ENCODE measurements at regions not wholly inside any gene's neighbourhood (a gene's known extent, or its start where the extent isn't known, plus 50 kb on each side); places are given as distances from the start of the nearest gene placed in this dataset.

DNA sequence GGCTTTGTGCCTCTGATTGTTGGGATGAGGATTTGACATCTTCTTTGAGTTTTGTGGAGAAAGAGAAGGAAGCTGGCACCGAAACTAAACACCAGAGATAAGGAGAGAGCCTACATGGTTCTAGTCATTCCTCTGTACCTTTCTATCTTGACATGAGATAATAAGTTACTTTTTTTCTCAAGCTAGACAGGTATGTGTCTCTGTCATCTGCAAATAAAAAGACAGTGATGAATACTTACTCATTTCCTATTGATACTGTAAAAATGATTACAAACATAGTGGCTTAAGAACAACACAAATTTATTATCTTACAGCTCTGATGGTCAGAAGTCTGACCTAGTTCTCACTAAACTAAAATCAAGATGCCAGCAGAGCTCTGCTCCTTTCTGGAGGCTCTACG lies 1391.2 kb downstream of the STIM2 start:
- Histone ChIP-seq H3K4me2 (no peak overlapping the region), H3K79me2 (replicated peaks; ENCODE audit: insufficient read depth) (no peaks in the 10 kb centered on the region), H4K20me1 (replicated peaks; ENCODE audit: insufficient read depth) (no peaks in the 10 kb centered on the region), H3K27ac (ENCODE audit: low read depth) (no peak overlapping the region), H3K27me3 (ENCODE audit: insufficient read depth) (no peaks in the 10 kb centered on the region), H3K4me1 (ENCODE audit: insufficient read depth) (no peaks in the 10 kb centered on the region), H3K4me3 (no peak overlapping the region), H3K36me3 (ENCODE audit: insufficient read depth) (no peaks in the 10 kb centered on the region), H2AFZ (no peak overlapping the region), H3K9me2 (ENCODE audit: insufficient read depth) (0 out of 2 replicates have a peak, but pooled peaks cover 3% of the 10 kb centered on the region), H3F3A (replicated peaks; ENCODE audit: low read depth) (no peaks in the 10 kb centered on the region)
- Mint-ChIP-seq H3K4me1 (no peaks in the 10 kb centered on the region), H3K27me3 (ENCODE audit: insufficient read depth, low read depth, poor library complexity) (peaks cover 1% of the 10 kb centered on the region), H3K27ac (no peak overlapping the region), H3K9me3 (peaks cover 13% of the 10 kb centered on the region; the same call in 2 of the 3 replicates), H3K4me3 (no peak overlapping the region), H3K36me3 (ENCODE audit: low read depth) (no peaks in the 10 kb centered on the region; the same call in 2 of the 3 replicates)
- no peak for ATAC-seq
- DNase-seq (ENCODE audit: low spot score): no peak
- TF ChIP-seq NANOG (IDR thresholded peaks at IDR 0.05; ENCODE audit: borderline replicate concordance) (no peak), ZNF331 (CRISPR knock-in tag; IDR thresholded peaks at IDR 0.05; ENCODE audit: low read depth) (no peak)

DNA sequence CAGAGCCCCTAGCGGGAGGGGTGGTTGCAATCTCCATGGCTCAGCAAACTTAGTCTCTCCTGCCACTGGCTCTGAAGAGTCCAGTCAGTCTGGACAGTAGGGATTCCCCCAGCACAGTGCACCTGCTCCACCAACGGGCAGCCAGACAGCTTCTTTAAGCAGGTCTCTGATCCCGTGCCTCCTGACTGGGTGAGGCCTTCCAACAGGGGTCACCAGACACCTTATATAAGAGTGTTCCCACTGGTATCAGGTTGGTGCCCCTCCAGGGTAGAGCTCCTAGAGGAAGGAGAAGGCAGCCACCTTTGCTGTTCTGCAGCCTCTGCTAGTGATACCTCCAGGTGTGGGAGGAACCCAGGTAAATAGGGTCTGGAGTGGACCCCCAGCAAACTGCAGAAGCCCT lies 1393.4 kb downstream of the STIM2 start:
- no peaks in the 10 kb centered on the region for H4K20me1 ChIP-seq (replicated peaks; ENCODE audit: insufficient read depth)
- DNase-seq (ENCODE audit: low spot score): peak; percentile 6
- TF ChIP-seq CREB1 (CRISPR knock-in tag; IDR thresholded peaks at IDR 0.05; ENCODE audit: low read depth): no peak
- TF ChIP-seq, protein P1, sequence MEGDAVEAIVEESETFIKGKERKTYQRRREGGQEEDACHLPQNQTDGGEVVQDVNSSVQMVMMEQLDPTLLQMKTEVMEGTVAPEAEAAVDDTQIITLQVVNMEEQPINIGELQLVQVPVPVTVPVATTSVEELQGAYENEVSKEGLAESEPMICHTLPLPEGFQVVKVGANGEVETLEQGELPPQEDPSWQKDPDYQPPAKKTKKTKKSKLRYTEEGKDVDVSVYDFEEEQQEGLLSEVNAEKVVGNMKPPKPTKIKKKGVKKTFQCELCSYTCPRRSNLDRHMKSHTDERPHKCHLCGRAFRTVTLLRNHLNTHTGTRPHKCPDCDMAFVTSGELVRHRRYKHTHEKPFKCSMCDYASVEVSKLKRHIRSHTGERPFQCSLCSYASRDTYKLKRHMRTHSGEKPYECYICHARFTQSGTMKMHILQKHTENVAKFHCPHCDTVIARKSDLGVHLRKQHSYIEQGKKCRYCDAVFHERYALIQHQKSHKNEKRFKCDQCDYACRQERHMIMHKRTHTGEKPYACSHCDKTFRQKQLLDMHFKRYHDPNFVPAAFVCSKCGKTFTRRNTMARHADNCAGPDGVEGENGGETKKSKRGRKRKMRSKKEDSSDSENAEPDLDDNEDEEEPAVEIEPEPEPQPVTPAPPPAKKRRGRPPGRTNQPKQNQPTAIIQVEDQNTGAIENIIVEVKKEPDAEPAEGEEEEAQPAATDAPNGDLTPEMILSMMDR (conservative IDR thresholded peaks at IDR 0.05; ENCODE audit: low read depth in 2 of 2): peak in 1 of 2 experiments; percentile 36; a peak in 2 of 4 replicates
- H3K9me2 ChIP-seq (ENCODE audit: insufficient read depth): 0 out of 2 replicates have a peak, but pooled peaks cover 3% of the 10 kb centered on the region
- Mint-ChIP-seq H3K27me3 (ENCODE audit: insufficient read depth, low read depth, poor library complexity) (peaks cover 1% of the 10 kb centered on the region), H3K9me3 (peaks cover 13% of the 10 kb centered on the region; the same call in 2 of the 3 replicates), H3K27ac (no peak overlapping the region), H3K36me3 (ENCODE audit: low read depth) (no peaks in the 10 kb centered on the region; the same call in 2 of the 3 replicates), H3K4me3 (no peak overlapping the region), H3K4me1 (no peaks in the 10 kb centered on the region)
- no peaks in the 10 kb centered on the region for H3F3A ChIP-seq (replicated peaks; ENCODE audit: low read depth)
- H3K4me1 ChIP-seq (ENCODE audit: insufficient read depth): no peaks in the 10 kb centered on the region
- no peak overlapping the region for H2AFZ ChIP-seq
- H3K4me3 ChIP-seq: no peak overlapping the region
- no peak overlapping the region for H3K4me2 ChIP-seq
- no peaks in the 10 kb centered on the region for H3K79me2 ChIP-seq (replicated peaks; ENCODE audit: insufficient read depth)
- no peak for ATAC-seq
- H3K27ac ChIP-seq (ENCODE audit: low read depth): no peak overlapping the region
- no peaks in the 10 kb centered on the region for H3K27me3 ChIP-seq (ENCODE audit: insufficient read depth)
- H3K36me3 ChIP-seq (ENCODE audit: insufficient read depth): no peaks in the 10 kb centered on the region

DNA sequence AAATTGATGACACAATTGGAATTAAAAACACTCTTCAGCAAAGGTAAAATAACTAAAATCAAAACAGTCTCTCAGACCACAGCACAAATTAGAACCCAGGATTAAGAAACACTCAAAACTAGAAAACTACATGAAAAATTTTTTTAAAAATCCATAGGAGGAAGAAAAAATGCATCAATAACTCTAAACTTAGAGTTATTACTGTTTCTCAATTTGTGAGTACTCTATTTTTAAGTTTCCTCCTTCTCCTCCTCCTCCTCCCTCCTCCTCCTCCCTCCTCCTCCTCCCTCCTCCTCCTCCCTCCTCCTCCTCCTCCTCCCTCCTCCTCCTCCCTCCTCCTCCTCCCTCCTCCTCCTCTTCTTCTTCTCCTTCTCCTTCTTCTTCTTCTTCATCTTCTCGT lies 1395.7 kb downstream of the STIM2 start:
- Histone ChIP-seq H3K4me3 (no peak overlapping the region), H3K4me2 (no peak overlapping the region), H4K20me1 (replicated peaks; ENCODE audit: insufficient read depth) (no peaks in the 10 kb centered on the region), H3K4me1 (ENCODE audit: insufficient read depth) (no peaks in the 10 kb centered on the region), H2AFZ (no peak overlapping the region), H3K27me3 (ENCODE audit: insufficient read depth) (no peaks in the 10 kb centered on the region), H3K9me2 (ENCODE audit: insufficient read depth) (0 out of 2 replicates have a peak, but pooled peaks cover 3% of the 10 kb centered on the region), H3K27ac (ENCODE audit: low read depth) (no peak overlapping the region), H3F3A (replicated peaks; ENCODE audit: low read depth) (no peaks in the 10 kb centered on the region), H3K79me2 (replicated peaks; ENCODE audit: insufficient read depth) (no peaks in the 10 kb centered on the region), H3K36me3 (ENCODE audit: insufficient read depth) (no peaks in the 10 kb centered on the region)
- Mint-ChIP-seq H3K27ac (no peak overlapping the region), H3K27me3 (ENCODE audit: insufficient read depth, low read depth, poor library complexity) (peaks cover 1% of the 10 kb centered on the region), H3K36me3 (ENCODE audit: low read depth) (no peaks in the 10 kb centered on the region; the same call in 2 of the 3 replicates), H3K4me3 (no peak overlapping the region), H3K4me1 (no peaks in the 10 kb centered on the region), H3K9me3 (peaks cover 13% of the 10 kb centered on the region; the same call in 2 of the 3 replicates)
- DNase-seq (ENCODE audit: low spot score) (no peak), ATAC-seq (no peak)
- TF ChIP-seq STAT1 (IDR thresholded peaks at IDR 0.05; ENCODE audit: unreplicated experiment): no peak
- TF ChIP-seq, protein P1 (conservative IDR thresholded peaks at IDR 0.05; ENCODE audit: low read depth in 2 of 2): no peak
- TF ChIP-seq ZNF114 (CRISPR knock-in tag; IDR thresholded peaks at IDR 0.05): no peak
- TF ChIP-seq EZH2phosphoT487 (IDR thresholded peaks at IDR 0.05; ENCODE audit: unreplicated experiment): no peak
- TF ChIP-seq NANOG (IDR thresholded peaks at IDR 0.05; ENCODE audit: borderline replicate concordance): no peak
- no peak for TF ChIP-seq CREB1 (CRISPR knock-in tag; IDR thresholded peaks at IDR 0.05; ENCODE audit: low read depth)
- TF ChIP-seq POLR2AphosphoS5 (IDR thresholded peaks at IDR 0.05; ENCODE audit: low read depth): no peak
- TF ChIP-seq, protein P2, sequence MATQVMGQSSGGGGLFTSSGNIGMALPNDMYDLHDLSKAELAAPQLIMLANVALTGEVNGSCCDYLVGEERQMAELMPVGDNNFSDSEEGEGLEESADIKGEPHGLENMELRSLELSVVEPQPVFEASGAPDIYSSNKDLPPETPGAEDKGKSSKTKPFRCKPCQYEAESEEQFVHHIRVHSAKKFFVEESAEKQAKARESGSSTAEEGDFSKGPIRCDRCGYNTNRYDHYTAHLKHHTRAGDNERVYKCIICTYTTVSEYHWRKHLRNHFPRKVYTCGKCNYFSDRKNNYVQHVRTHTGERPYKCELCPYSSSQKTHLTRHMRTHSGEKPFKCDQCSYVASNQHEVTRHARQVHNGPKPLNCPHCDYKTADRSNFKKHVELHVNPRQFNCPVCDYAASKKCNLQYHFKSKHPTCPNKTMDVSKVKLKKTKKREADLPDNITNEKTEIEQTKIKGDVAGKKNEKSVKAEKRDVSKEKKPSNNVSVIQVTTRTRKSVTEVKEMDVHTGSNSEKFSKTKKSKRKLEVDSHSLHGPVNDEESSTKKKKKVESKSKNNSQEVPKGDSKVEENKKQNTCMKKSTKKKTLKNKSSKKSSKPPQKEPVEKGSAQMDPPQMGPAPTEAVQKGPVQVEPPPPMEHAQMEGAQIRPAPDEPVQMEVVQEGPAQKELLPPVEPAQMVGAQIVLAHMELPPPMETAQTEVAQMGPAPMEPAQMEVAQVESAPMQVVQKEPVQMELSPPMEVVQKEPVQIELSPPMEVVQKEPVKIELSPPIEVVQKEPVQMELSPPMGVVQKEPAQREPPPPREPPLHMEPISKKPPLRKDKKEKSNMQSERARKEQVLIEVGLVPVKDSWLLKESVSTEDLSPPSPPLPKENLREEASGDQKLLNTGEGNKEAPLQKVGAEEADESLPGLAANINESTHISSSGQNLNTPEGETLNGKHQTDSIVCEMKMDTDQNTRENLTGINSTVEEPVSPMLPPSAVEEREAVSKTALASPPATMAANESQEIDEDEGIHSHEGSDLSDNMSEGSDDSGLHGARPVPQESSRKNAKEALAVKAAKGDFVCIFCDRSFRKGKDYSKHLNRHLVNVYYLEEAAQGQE (IDR thresholded peaks at IDR 0.05; ENCODE audit: unreplicated experiment): no peak
- TF ChIP-seq ZNF331 (CRISPR knock-in tag; IDR thresholded peaks at IDR 0.05; ENCODE audit: low read depth): no peak
- TF ChIP-seq, protein P3, sequence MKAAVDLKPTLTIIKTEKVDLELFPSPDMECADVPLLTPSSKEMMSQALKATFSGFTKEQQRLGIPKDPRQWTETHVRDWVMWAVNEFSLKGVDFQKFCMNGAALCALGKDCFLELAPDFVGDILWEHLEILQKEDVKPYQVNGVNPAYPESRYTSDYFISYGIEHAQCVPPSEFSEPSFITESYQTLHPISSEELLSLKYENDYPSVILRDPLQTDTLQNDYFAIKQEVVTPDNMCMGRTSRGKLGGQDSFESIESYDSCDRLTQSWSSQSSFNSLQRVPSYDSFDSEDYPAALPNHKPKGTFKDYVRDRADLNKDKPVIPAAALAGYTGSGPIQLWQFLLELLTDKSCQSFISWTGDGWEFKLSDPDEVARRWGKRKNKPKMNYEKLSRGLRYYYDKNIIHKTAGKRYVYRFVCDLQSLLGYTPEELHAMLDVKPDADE (IDR thresholded peaks at IDR 0.05): no peak
- no peak for TF ChIP-seq JUNB (IDR thresholded peaks at IDR 0.05; ENCODE audit: unreplicated experiment)
